ENCODE measurements at regions not wholly inside any gene's neighbourhood (a gene's known extent, or its start where the extent isn't known, plus 50 kb on each side); places are given as distances from the start of the nearest gene placed in this dataset.
"Not testable (repeated sequence)": the region's sequence is repeated elsewhere in the genome, so short reads cannot be mapped to it uniquely, and the experiment has no call there.

GRCh38 chr13:78978381-78978998 is 319.5 kb upstream of the OBI1 start:
- peak; percentile 54 to 87 for DNase-seq

DNA sequence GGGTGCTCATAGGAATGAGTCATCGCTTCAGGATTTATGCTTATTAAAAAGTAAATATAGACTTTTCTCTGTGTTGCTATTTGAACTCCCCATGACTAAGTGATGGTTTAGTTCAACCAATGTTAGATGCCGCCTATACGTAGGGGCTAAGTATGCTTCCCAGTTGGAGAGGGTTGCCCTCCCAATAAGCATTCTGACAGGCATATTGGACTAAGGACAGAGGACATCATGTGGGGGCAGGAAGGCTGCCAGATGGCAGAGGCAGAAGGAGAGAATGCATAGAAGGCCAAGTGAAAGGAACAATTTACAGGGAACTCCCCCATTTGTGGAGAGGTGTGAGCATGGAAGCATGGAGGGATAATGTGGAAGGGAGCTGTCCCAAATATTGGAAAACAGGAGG is 318.4 kb upstream of the OBI1 start:
- no peak for DNase-seq

GRCh38 chr13:78976696-78977095 is 317.7 kb upstream of the OBI1 start:
- DNase-seq, result no peak

- no peak for DNase-seq
Measured at GRCh38 chr13:78972561-78972960, 313.6 kb upstream of the OBI1 start.

- DNase-seq, result no peak
Measured at GRCh38 chr13:78971355-78972025, 312.5 kb upstream of the OBI1 start.

GRCh38 chr13:78960881-78961280 is 301.9 kb upstream of the OBI1 start:
- DNase-seq, result no peak

DNA sequence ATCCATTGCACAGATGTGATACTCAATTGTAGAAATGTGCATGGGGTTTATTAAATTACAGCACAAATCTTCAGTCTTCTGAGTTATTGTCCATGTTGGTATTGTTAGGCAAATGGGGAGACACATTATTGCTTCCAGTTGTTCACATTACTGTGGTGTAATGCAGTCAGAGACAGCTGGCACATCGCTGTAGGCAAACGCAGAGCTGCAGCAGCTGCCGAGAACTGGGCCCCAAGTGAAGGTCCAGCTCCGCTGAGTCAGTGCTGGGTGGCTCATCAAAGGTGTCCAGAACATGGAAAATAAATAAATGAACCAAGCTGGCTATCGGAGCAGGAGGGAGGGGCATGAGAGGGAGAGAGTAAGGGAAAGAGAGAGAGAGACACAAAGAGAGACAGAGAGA is 299.1 kb upstream of the OBI1 start:
- no peak for DNase-seq

- DNase-seq, result no peak
Measured at GRCh38 chr13:78940455-78941130, 281.6 kb upstream of the OBI1 start.

DNA sequence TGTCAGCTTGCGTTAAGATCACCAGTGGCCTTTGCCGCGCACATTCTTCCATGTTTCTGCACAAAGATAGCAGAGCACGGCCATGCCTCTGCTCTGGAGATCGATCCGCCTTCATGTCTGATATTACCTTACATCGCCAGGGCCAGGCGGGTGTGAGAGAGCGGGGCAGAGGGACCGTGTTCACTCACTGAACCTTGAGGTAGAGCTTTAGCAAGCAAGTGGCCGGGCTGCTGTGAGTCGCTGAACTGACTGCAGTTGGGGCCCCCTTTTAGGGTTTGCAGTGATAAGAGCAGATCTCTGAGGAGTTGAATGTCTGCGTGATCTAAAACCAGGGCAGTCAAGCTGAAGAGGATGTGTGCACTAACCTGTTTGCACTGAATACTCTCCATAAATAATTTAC is 275.4 kb upstream of the OBI1 start:
- DNase-seq, result no peak

DNA sequence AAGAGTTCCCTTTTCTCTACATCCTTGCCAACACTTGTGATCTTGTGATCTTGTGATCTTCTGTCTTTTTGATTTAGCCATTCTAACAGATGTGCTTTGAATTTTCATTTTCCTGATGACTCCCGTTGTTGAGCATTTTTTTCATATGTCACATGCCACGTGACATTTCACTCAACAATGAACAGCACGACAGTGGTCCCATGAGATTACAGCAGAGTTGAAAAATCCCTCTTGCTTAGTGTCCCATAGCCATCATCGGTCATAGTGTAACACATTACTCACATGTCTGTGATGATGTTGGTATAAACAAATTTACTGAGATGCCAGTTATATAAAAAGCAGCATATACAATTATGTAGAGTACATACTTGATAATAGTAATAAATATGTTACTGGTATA is 256.1 kb upstream of the OBI1 start:
- DNase-seq, result no peak

- no peak for DNase-seq
Measured at GRCh38 chr13:78913656-78914055, 254.7 kb upstream of the OBI1 start.

- no peak for DNase-seq
Measured at GRCh38 chr13:78910147-78910546, 251.2 kb upstream of the OBI1 start.

DNA sequence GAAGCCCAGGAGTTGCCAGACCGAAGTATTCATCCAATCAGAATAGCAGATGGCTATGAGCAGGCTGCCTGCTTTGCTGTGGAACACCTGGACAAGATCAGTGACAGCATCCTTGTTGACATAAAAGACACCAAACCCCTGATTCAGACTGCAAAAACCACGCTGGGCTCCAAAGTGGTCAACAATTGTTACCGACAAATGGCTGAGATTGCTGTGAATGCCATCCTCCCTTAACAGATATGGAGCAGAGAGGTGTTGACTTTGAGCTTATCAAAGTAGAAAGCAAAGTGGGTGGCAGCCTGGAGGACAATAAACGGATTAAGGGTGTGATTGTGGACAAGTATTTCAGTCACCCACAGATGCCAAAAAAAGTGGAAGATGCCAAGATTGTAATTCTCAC is 250.3 kb upstream of the OBI1 start:
- no peak for DNase-seq

DNA sequence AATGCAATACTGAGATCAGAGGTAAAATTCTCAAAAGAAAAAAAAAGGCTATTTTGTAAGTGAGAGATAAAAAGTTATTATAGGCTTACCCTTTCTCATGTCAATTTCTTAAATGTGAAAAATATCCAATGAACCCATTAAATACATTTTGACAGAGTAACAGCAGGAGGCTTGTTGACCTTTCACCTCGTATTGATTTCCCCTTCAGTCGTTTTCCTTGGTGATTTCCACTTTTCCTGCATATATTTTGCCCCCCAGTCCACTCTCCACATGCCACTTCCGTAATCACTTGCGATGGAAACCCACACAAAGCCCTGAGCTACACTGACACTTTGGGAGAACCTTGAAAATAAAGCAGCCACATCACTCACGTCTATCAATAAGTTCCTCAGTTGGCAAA is 248.1 kb upstream of the OBI1 start:
- no peak for DNase-seq

GRCh38 chr13:78897200-78897599 is 238.2 kb upstream of the OBI1 start:
- no peak for DNase-seq

DNA sequence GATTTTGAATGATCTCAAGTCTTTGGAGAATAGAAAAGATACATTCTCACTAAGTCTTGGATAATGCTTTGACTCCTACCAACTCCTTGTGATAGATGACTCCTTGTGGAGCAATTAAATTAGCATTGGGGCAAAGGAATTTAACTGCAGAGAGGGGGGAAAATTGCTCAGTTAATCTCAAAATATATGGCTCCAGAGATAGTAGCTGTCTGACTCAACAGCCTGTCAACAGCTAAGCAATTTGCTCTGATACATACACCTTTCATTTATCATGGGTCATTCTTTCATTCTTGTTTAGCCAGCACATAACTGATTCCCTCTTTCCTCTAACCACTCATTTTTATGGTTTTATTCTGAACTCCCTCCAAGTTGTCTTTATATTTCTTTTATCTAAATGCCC is 225.6 kb upstream of the OBI1 start:
- no peak for DNase-seq

- no peak for DNase-seq
Measured at GRCh38 chr13:78881751-78882150, 222.8 kb upstream of the OBI1 start.

DNA sequence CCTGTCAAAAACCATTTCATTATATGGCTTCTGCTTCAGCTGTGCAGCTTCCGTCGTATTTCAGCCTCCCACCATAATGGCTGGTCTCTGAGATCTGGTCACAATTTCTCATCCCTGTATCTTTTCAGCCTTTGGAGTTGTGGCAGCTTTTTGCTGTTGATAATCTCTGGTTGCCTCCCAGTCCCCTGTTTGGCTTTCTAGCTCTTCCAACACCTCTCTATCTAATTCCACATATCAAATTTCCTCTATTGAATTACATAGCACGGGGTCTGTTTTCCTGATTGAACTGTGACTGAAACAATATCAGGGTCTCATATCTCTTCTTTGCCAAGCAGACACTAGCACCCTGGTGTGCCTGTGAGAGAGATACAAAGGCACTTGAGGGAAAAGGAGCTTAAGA is 222.1 kb upstream of the OBI1 start:
- no peak for DNase-seq

DNA sequence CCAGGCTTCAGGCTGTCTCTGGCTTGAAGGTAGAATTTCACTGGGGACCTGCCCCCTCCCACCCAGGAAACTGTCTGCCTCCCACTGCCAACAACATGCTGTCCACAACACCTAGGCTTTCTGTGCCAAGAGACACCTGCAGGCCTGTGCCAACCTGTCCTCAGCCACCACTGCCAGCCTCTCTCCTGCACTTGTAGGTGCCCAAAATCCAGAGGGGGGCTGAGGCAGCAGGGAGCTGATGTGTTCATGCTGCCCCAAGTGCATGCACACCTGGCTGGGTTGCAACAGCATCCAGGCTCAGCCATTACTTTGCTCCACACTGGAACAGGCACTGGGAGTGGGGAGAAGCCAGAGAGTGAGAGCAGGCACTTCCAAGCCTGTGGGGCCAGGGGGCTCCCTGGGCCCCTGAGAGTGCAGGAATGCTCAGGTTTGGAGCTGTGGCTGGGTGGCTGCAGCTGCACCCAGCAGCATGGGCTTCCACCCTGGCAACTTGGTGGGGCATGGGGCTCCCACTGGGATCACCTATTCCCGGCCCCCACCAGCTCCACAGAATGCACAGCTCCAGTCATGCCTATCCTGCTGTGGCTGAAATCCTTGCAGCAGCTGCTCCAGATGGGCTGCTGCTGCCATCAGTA is 218.1 kb upstream of the OBI1 start:
- DNase-seq, result no peak

- no peak for DNase-seq
Measured at GRCh38 chr13:78875792-78876580, 217.0 kb upstream of the OBI1 start.

DNA sequence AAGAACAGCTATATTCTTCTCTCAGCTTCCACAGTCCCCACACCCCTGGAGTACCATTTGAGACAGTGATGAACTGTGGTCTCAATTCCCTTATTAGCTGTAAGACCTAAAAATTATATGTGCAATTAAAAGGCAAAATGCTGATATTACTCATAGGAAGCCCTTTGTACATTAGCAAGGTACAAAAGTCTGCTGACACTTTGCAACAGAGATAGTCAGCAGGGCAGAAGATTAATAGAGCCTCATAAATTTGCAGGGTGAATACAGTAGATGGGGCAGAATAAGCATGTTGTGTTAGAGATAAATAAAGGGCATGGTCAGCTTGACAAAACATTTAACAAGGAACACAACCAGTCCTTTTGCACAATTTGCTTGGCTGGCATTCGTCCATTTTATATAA is 210.0 kb upstream of the OBI1 start:
- no peak for DNase-seq

DNA sequence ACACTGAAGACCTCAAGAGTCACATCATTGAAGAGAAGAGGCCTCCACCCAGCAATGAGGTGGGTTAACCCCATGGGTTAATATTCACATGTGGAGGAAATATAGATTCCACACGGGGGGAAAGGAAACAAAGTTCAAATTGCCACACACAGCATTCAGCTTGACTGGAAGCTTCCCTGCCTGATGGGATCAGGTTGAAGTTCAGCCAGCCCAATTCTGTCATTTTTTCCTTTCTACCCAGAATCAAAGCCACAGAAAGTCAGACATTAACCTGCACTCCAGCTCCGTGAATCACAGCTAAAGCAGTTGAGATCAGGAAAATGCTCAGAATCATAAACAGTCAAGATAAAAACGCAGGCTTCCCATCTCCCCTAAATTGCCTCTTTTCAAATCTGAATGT is 208.7 kb upstream of the OBI1 start:
- no peak for DNase-seq

GRCh38 chr13:78866076-78866475 is 207.1 kb upstream of the OBI1 start:
- not testable (repeated sequence) for DNase-seq

All from Kasumi-1 (cell line).